ENCODE measurements at regions not wholly inside any gene's neighbourhood (a gene's known extent, or its start where the extent isn't known, plus 50 kb on each side); places are given as distances from the start of the nearest gene placed in this dataset.

DNA sequence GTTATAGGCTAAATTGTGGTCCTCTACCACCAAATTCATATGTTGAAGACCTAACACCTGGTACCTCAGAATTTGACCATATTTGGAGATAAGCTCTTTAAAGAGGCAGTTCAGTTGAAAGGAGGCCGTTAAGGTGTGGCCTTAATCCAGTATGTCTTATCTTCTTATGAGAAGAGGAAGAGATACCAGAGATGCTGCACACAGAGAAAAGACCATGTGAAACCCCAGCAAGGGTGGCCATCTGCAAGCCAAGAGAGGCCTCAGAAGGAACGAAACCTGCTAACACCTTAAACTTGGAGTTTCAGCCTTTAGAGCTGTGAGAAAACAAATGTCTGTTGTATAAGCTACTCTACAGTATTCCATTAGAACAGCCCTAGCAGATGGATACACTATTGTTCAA lies 528.1 kb upstream of the DCC start:
- TF ChIP-seq CTCF (IDR thresholded peaks at IDR 0.05) (no peak), ZFX (IDR thresholded peaks at IDR 0.05; ENCODE audit: borderline replicate concordance) (no peak)

Measured in 22Rv1 (cell line).